ENCODE measurements at regions not wholly inside any gene's neighbourhood (a gene's known extent, or its start where the extent isn't known, plus 50 kb on each side); places are given as distances from the start of the nearest gene placed in this dataset.

- no peak for TF ChIP-seq CTCF (IDR thresholded peaks at IDR 0.05; ENCODE audit: low read depth, low read length)
- H3K4me3 ChIP-seq (ENCODE audit: low read depth, low read length) = no peak overlapping the region
These were observed 82.4 kb downstream of the BLID start for GRCh38 chr11:122033631-122034030.

- H3K4me3 ChIP-seq (ENCODE audit: low read depth, low read length) = no peak overlapping the region
- TF ChIP-seq CTCF (IDR thresholded peaks at IDR 0.05; ENCODE audit: low read depth, low read length) = no peak
These were observed 82.8 kb downstream of the BLID start for GRCh38 chr11:122033193-122033592.

GRCh38 chr11:122032317-122032716 lies 83.7 kb downstream of the BLID start:
- no peak for TF ChIP-seq CTCF (IDR thresholded peaks at IDR 0.05; ENCODE audit: low read depth, low read length)
- no peak overlapping the region for H3K4me3 ChIP-seq (ENCODE audit: low read depth, low read length)

- no peak overlapping the region for H3K4me3 ChIP-seq (ENCODE audit: low read depth, low read length)
These were observed 84.2 kb downstream of the BLID start for GRCh38 chr11:122031813-122032212.

GRCh38 chr11:122030286-122030685 lies 85.7 kb downstream of the BLID start:
- H3K4me3 ChIP-seq (ENCODE audit: low read depth, low read length) = no peak overlapping the region
- no peak for TF ChIP-seq CTCF (IDR thresholded peaks at IDR 0.05; ENCODE audit: low read depth, low read length)

More at GRCh38 chr11:122031813-122032212, 84.2 kb downstream of the BLID start:
- no peak for TF ChIP-seq CTCF (IDR thresholded peaks at IDR 0.05; ENCODE audit: low read depth, low read length)

GRCh38 chr11:122028545-122028944 lies 87.5 kb downstream of the BLID start:
- TF ChIP-seq CTCF (IDR thresholded peaks at IDR 0.05; ENCODE audit: low read depth, low read length) = no peak
- no peak overlapping the region for H3K4me3 ChIP-seq (ENCODE audit: low read depth, low read length)

GRCh38 chr11:122028036-122028435 lies 88.0 kb downstream of the BLID start:
- H3K4me3 ChIP-seq (ENCODE audit: low read depth, low read length) = no peak overlapping the region

More at GRCh38 chr11:122028036-122028435, 88.0 kb downstream of the BLID start:
- no peak for TF ChIP-seq CTCF (IDR thresholded peaks at IDR 0.05; ENCODE audit: low read depth, low read length)
